ENCODE measurements at regions not wholly inside any gene's neighbourhood (a gene's known extent, or its start where the extent isn't known, plus 50 kb on each side); places are given as distances from the start of the nearest gene placed in this dataset.

DNA sequence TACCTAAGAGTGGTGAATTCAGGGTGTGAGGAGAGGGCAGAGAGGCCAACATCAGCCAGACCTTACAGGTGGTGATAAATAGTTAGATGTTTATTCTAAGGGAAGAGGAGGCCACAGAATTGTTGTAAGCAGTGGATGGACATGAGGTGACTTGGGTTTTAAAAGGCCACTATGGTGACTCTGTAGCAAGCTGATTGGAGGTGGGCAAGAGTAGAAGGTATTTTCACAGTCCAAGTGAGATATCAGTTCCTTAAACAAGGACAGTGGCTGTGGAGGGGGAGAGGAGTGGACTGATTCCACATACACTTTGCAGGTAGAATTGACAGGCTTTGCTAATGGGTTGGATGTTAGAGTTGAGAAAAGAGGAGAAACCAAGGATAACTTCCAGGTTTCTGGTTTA, 60.8 kb upstream of the CLDN14 start:
- H3K4me1 Mint-ChIP-seq (ENCODE audit: low read depth, unreplicated experiment) = no peaks in the 10 kb centered on the region
- TF ChIP-seq, protein P1, sequence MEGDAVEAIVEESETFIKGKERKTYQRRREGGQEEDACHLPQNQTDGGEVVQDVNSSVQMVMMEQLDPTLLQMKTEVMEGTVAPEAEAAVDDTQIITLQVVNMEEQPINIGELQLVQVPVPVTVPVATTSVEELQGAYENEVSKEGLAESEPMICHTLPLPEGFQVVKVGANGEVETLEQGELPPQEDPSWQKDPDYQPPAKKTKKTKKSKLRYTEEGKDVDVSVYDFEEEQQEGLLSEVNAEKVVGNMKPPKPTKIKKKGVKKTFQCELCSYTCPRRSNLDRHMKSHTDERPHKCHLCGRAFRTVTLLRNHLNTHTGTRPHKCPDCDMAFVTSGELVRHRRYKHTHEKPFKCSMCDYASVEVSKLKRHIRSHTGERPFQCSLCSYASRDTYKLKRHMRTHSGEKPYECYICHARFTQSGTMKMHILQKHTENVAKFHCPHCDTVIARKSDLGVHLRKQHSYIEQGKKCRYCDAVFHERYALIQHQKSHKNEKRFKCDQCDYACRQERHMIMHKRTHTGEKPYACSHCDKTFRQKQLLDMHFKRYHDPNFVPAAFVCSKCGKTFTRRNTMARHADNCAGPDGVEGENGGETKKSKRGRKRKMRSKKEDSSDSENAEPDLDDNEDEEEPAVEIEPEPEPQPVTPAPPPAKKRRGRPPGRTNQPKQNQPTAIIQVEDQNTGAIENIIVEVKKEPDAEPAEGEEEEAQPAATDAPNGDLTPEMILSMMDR (IDR thresholded peaks at IDR 0.05; ENCODE audit: insufficient read depth in 1 of 2, low read depth in 1 of 2, low read length in 1 of 2, severe bottlenecking in 1 of 2, unreplicated experiment in 1 of 2) = no peak
- H3K27me3 Mint-ChIP-seq (ENCODE audit: insufficient read depth, unreplicated experiment) = no peaks in the 10 kb centered on the region
- intact Hi-C loops (cut with micrococcal nuclease; ENCODE audit: unreplicated experiment) = no loop called here
- ChIA-PET CTCF (no interaction called here), POLR2A (no interaction called here)
- BruUV-seq (replicated peaks) = no TSS peak
- Histone ChIP-seq H3K4me3 (ENCODE audit: low read depth, low read length) (no peak overlapping the region), H3K27me3 (replicated peaks; ENCODE audit: control insufficient read depth, insufficient read depth, low read length) (no peaks in the 10 kb centered on the region), H3K36me3 (ENCODE audit: control insufficient read depth, insufficient read depth, low read length) (no peaks in the 10 kb centered on the region), H3K4me1 (no peaks in the 10 kb centered on the region), H3K9me3 (no peaks in the 10 kb centered on the region)
- no peak overlapping the region for H3K4me3 Mint-ChIP-seq (ENCODE audit: unreplicated experiment)
- DNase-seq = no peak
- no peaks in the 10 kb centered on the region for H3K36me3 Mint-ChIP-seq (ENCODE audit: insufficient read depth, unreplicated experiment)
- H3K27ac Mint-ChIP-seq (ENCODE audit: unreplicated experiment) = no peak overlapping the region
- H3K9me3 Mint-ChIP-seq (ENCODE audit: unreplicated experiment) = no peaks in the 10 kb centered on the region

GRCh38 chr21:36541721-36542139, 61.8 kb upstream of the CLDN14 start:
- TF ChIP-seq, protein P1 (IDR thresholded peaks at IDR 0.05; ENCODE audit: insufficient read depth in 1 of 2, low read depth in 1 of 2, low read length in 1 of 2, severe bottlenecking in 1 of 2, unreplicated experiment in 1 of 2) = no peak
- Histone ChIP-seq H3K27me3 (replicated peaks; ENCODE audit: control insufficient read depth, insufficient read depth, low read length) (no peaks in the 10 kb centered on the region; the same call in 1 of the 2 replicates), H3K4me1 (no peaks in the 10 kb centered on the region), H3K9me3 (no peaks in the 10 kb centered on the region), H3K4me3 (ENCODE audit: low read depth, low read length) (no peak overlapping the region), H3K36me3 (ENCODE audit: control insufficient read depth, insufficient read depth, low read length) (no peaks in the 10 kb centered on the region)
- CTCF ChIA-PET = no interaction called here
- Mint-ChIP-seq H3K27me3 (ENCODE audit: insufficient read depth, unreplicated experiment) (no peaks in the 10 kb centered on the region), H3K9me3 (ENCODE audit: unreplicated experiment) (no peaks in the 10 kb centered on the region), H3K4me3 (ENCODE audit: unreplicated experiment) (no peak overlapping the region), H3K4me1 (ENCODE audit: low read depth, unreplicated experiment) (no peaks in the 10 kb centered on the region), H3K27ac (ENCODE audit: unreplicated experiment) (no peak overlapping the region), H3K36me3 (ENCODE audit: insufficient read depth, unreplicated experiment) (no peaks in the 10 kb centered on the region)
- intact Hi-C loops (cut with micrococcal nuclease; ENCODE audit: unreplicated experiment) = no loop called here
- no peak for DNase-seq
- BruUV-seq (replicated peaks) = no TSS peak
- POLR2A ChIA-PET = no interaction called here

GRCh38 chr21:36542312-36543101, 62.6 kb upstream of the CLDN14 start:
- Mint-ChIP-seq H3K4me3 (ENCODE audit: unreplicated experiment) (no peak overlapping the region), H3K9me3 (ENCODE audit: unreplicated experiment) (no peaks in the 10 kb centered on the region), H3K4me1 (ENCODE audit: low read depth, unreplicated experiment) (no peaks in the 10 kb centered on the region), H3K27ac (ENCODE audit: unreplicated experiment) (no peak overlapping the region), H3K36me3 (ENCODE audit: insufficient read depth, unreplicated experiment) (no peaks in the 10 kb centered on the region), H3K27me3 (ENCODE audit: insufficient read depth, unreplicated experiment) (peaks cover 2% of the 10 kb centered on the region)
- Histone ChIP-seq H3K4me1 (no peaks in the 10 kb centered on the region), H3K9me3 (no peaks in the 10 kb centered on the region), H3K4me3 (ENCODE audit: low read depth, low read length) (no peak overlapping the region), H3K36me3 (ENCODE audit: control insufficient read depth, insufficient read depth, low read length) (no peaks in the 10 kb centered on the region), H3K27me3 (replicated peaks; ENCODE audit: control insufficient read depth, insufficient read depth, low read length) (no peaks in the 10 kb centered on the region; the same call in 1 of the 2 replicates)
- TF ChIP-seq, protein P1 (IDR thresholded peaks at IDR 0.05; ENCODE audit: insufficient read depth in 1 of 2, low read depth in 1 of 2, low read length in 1 of 2, severe bottlenecking in 1 of 2, unreplicated experiment in 1 of 2) = no peak
- no TSS peak for BruUV-seq (replicated peaks)
- intact Hi-C loops (cut with micrococcal nuclease; ENCODE audit: unreplicated experiment) = no loop called here
- DNase-seq = peak in 1 of 2 experiments; percentile 3
- ChIA-PET POLR2A (no interaction called here), CTCF (no interaction called here)

All from Caco-2 (cell line).